OCI-LY3 (cell line): ENCODE measurements at regions not wholly inside any gene's neighbourhood (a gene's known extent, or its start where the extent isn't known, plus 50 kb on each side); places are given as distances from the start of the nearest gene placed in this dataset.

Source experiments
- H2AFZ ChIP-seq: fragments of 200-600, 300-600 bp; shearing (Covaris generic); 2 replicates; pipeline ENCODE4 v1.6.0; 2014; ENCODE audit warnings: antibody characterized with exemption, low read depth, low read length
- H3K27ac ChIP-seq: fragments of 200-600, 300-600 bp; sonication (generic); 2 replicates; pipeline ENCODE4 v1.5.1; 2014; ENCODE audit warnings: mild to moderate bottlenecking, low read length, moderate library complexity, mixed read lengths
- H3K27me3 ChIP-seq: fragments of 200-600, 300-600 bp; sonication (generic); 2 replicates; pipeline ENCODE4 v1.6.1; 2014; ENCODE audit warnings: low read depth, low read length, mixed read lengths
- H3K36me3 ChIP-seq: fragments of 200-600, 300-600 bp; sonication (generic); replicated peaks from 2 replicates; pipeline ENCODE3; 2014; ENCODE audit warnings: low read depth, low read length, mixed read lengths
- H3K4me1 ChIP-seq: fragments of 300-600, 200-600 bp; sonication (generic); 2 replicates; pipeline ENCODE4 v1.6.1; 2014; ENCODE audit warnings: low read length, mixed read lengths
- H3K4me2 ChIP-seq: fragments of 200-600, 300-600 bp; sonication (generic); 2 replicates; pipeline ENCODE4 v1.6.1; 2014; ENCODE audit warnings: low read length, mixed read lengths
- H3K4me3 ChIP-seq: fragments of 300-600, 200-600 bp; sonication (generic); 2 replicates; pipeline ENCODE4 v1.5.1; 2014; ENCODE audit warnings: antibody characterized with exemption, mild to moderate bottlenecking, low read length, moderate library complexity
- H3K79me2 ChIP-seq: fragments of 300-600, 200-600 bp; shearing (Covaris generic); 2 replicates; pipeline ENCODE4 v1.6.1; 2014; ENCODE audit warnings: mild to moderate bottlenecking, low read length, mixed read lengths
- H3K9ac ChIP-seq: fragments of 300-600, 200-600 bp; shearing (Covaris generic); 2 replicates; pipeline ENCODE4 v1.6.0; 2014; ENCODE audit warnings: mild to moderate bottlenecking, low read length, moderate library complexity
- H3K9me3 ChIP-seq: fragments of 200-600, 300-600 bp; shearing (Covaris generic); 2 replicates; pipeline ENCODE4 v1.6.1; 2014; ENCODE audit warnings: low read length, mixed read lengths; ENCODE audit not compliant: insufficient read depth
- H4K20me1 ChIP-seq: fragments of 200-600, 300-600 bp; sonication (generic); 2 replicates; pipeline ENCODE4 v1.6.1; 2016; ENCODE audit warnings: low read length, mixed read lengths; ENCODE audit not compliant: insufficient read depth
- EZH2phosphoT487 ChIP-seq: fragments of 200-600 bp; shearing (Covaris generic); IDR thresholded peaks from 2 replicates; pipeline ENCODE4 v1.6.1; 2018; ENCODE audit warnings: antibody characterized with exemption, mixed run types, low read depth
- TF ChIP-seq, protein P1 (sequence below): fragments of 200-600, 300-600 bp; sonication (generic); IDR thresholded peaks from 2 replicates; pipeline ENCODE4 v1.5.1; 2014; ENCODE audit warnings: antibody characterized with exemption, low read length, low read depth

DNA sequence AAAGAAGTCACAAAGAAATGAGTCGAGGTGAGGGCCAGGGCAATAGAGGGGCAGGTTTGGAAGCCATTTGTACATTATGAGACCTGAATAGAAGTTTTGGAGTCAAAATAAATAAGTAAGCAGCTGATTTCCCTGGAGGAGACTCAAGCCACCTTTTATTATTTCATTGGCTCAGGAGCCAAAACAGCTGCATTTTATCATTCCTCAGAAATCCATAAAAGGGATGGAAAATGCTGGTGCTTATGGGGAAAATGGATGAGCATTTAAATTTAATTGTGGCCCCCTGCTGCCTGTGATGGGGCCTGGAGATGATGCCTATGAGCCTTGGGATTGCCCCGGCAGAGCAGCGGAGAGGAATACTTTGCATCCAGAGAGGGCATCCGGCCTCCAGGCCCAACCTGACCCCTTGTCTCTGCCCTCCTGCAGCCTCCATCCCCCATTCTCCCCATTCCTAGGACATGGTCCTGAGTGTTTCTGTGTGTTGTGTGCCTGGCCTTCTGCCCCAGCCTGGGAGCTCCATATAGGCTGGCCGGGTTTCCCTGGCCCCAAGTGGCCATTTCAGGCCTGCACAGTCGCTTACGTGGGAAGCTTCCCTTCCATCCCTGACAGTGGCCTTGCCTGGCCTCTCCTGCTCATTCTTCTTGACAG, 296.8 kb upstream of the ZMIZ1 start:
- Histone ChIP-seq H3K27me3 (no peaks in the 10 kb centered on the region), H3K27ac (no peak overlapping the region), H4K20me1 (no peaks in the 10 kb centered on the region), H3K79me2 (no peaks in the 10 kb centered on the region), H3K4me1 (no peaks in the 10 kb centered on the region), H3K9ac (no peak overlapping the region), H3K9me3 (no peaks in the 10 kb centered on the region), H2AFZ (no peak overlapping the region), H3K36me3 (no peaks in the 10 kb centered on the region), H3K4me2 (no peak overlapping the region), H3K4me3 (no peak overlapping the region)
- TF ChIP-seq, protein P1, sequence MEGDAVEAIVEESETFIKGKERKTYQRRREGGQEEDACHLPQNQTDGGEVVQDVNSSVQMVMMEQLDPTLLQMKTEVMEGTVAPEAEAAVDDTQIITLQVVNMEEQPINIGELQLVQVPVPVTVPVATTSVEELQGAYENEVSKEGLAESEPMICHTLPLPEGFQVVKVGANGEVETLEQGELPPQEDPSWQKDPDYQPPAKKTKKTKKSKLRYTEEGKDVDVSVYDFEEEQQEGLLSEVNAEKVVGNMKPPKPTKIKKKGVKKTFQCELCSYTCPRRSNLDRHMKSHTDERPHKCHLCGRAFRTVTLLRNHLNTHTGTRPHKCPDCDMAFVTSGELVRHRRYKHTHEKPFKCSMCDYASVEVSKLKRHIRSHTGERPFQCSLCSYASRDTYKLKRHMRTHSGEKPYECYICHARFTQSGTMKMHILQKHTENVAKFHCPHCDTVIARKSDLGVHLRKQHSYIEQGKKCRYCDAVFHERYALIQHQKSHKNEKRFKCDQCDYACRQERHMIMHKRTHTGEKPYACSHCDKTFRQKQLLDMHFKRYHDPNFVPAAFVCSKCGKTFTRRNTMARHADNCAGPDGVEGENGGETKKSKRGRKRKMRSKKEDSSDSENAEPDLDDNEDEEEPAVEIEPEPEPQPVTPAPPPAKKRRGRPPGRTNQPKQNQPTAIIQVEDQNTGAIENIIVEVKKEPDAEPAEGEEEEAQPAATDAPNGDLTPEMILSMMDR: no peak
- TF ChIP-seq EZH2phosphoT487: no peak

DNA sequence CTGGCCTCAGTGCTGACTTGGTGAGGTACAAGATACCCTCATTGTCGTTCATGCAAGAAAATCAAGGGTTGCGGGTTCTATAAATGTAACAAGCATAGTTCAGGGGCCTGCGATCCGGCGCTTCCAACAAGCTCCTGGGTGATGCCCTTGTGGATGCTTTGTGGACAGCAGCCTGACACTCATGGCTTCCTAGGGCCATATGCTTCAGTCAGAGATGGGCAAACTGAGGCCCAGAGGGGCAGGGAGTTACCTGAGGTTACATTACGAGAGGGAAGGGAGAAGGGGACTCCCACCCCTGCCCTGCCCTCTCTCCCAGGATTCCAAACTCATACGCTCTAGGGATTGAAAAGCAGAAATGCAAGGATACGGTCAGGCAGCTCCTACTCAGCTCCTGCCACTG, 296.3 kb upstream of the ZMIZ1 start:
- no peaks in the 10 kb centered on the region for H3K9me3 ChIP-seq
- no peak for TF ChIP-seq EZH2phosphoT487
- TF ChIP-seq, protein P1: no peak
- no peaks in the 10 kb centered on the region for H3K27me3 ChIP-seq
- no peaks in the 10 kb centered on the region for H3K36me3 ChIP-seq
- no peak overlapping the region for H3K4me2 ChIP-seq
- no peaks in the 10 kb centered on the region for H3K4me1 ChIP-seq
- H3K27ac ChIP-seq: no peak overlapping the region
- H2AFZ ChIP-seq: no peak overlapping the region
- H4K20me1 ChIP-seq: no peaks in the 10 kb centered on the region
- no peak overlapping the region for H3K9ac ChIP-seq
- no peak overlapping the region for H3K4me3 ChIP-seq
- H3K79me2 ChIP-seq: no peaks in the 10 kb centered on the region

DNA sequence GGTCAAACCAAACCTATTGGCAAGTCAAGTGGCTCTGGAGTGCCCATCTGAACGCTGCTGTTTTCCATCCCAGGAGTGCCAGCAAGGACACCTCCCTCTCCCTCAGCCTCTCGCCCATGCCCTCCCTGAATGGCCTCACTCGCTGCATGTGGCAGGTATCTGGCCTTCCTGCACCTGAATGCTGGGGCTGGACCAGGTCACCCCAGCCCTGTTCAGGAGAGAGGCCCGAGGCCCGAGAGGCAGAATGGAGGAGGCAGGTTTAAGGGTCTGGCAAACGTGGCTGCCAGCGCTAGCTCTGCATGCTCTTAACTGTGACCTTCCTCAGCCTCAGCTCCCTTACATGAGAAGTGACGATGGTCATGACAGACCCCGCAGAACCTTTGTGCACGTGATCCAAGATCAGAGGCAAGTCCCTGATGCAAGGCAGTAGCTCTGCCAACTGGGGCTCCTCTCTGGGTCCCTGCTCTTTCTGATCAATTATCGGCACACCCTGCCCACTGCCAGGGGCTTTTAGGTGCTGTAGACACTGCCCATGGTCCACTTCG, 295.7 kb upstream of the ZMIZ1 start:
- H3K27me3 ChIP-seq: no peaks in the 10 kb centered on the region
- H3K27ac ChIP-seq: no peak overlapping the region
- H3K79me2 ChIP-seq: no peaks in the 10 kb centered on the region
- no peak overlapping the region for H3K9ac ChIP-seq
- no peak overlapping the region for H3K4me2 ChIP-seq
- H3K36me3 ChIP-seq: no peaks in the 10 kb centered on the region
- H3K4me1 ChIP-seq: no peaks in the 10 kb centered on the region
- no peaks in the 10 kb centered on the region for H4K20me1 ChIP-seq
- no peaks in the 10 kb centered on the region for H3K9me3 ChIP-seq
- H3K4me3 ChIP-seq: no peak overlapping the region
- no peak overlapping the region for H2AFZ ChIP-seq
- no peak for TF ChIP-seq EZH2phosphoT487
- TF ChIP-seq, protein P1: no peak

DNA sequence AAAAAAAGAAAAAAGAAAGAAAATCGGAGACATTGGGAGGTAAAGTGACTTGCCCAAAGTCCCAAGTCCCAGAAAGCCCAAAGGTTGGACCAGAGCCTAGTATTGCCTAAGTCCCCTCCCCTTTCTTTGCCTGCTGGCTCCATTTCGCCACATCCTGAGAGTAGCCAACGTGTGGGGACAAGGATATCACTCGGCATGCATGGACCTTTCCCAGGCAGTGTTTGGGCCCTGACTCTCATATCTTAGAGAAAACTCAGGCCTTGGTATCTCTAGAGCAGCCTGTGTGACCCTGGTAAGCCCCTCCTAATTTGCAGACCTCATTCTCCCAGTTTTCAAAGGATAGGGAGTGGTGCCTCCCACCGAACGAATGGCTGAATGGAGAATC, 294.2 kb upstream of the ZMIZ1 start:
- Histone ChIP-seq H2AFZ (no peak overlapping the region), H3K9ac (no peak overlapping the region), H3K36me3 (no peaks in the 10 kb centered on the region), H3K4me3 (no peak overlapping the region), H3K27ac (no peak overlapping the region), H3K79me2 (no peaks in the 10 kb centered on the region), H3K4me2 (no peak overlapping the region), H3K4me1 (no peaks in the 10 kb centered on the region), H3K27me3 (no peaks in the 10 kb centered on the region), H3K9me3 (no peaks in the 10 kb centered on the region), H4K20me1 (no peaks in the 10 kb centered on the region)
- TF ChIP-seq, protein P1: no peak
- no peak for TF ChIP-seq EZH2phosphoT487
